ENCODE measurements at regions not wholly inside any gene's neighbourhood (a gene's known extent, or its start where the extent isn't known, plus 50 kb on each side); places are given as distances from the start of the nearest gene placed in this dataset.

GRCh38 chr1:98278055-98278454, 357.2 kb upstream of the DPYD start:
- no peak for DNase-seq

- peak; percentile 29 for DNase-seq
Observed at GRCh38 chr1:98277118-98277517, 356.3 kb upstream of the DPYD start.

GRCh38 chr1:98276514-98276913, 355.7 kb upstream of the DPYD start:
- DNase-seq = peak; percentile 25

GRCh38 chr1:98268316-98268715, 347.5 kb upstream of the DPYD start:
- no peak for DNase-seq

GRCh38 chr1:98267423-98267822, 346.6 kb upstream of the DPYD start:
- DNase-seq = no peak

- DNase-seq = no peak
Observed at GRCh38 chr1:98264727-98265126, 343.9 kb upstream of the DPYD start.

GRCh38 chr1:98260839-98261238, 340.0 kb upstream of the DPYD start:
- DNase-seq = no peak

- no peak for DNase-seq
Observed at GRCh38 chr1:98260412-98260811, 339.6 kb upstream of the DPYD start.

- no peak for DNase-seq
Observed at GRCh38 chr1:98256700-98257099, 335.9 kb upstream of the DPYD start.

GRCh38 chr1:98253145-98253544, 332.3 kb upstream of the DPYD start:
- DNase-seq = no peak

GRCh38 chr1:98251497-98251896, 330.7 kb upstream of the DPYD start:
- no peak for DNase-seq

GRCh38 chr1:98232678-98233077, 311.8 kb upstream of the DPYD start:
- no peak for DNase-seq

- DNase-seq = no peak
Observed at GRCh38 chr1:98222706-98223105, 301.9 kb upstream of the DPYD start.

- DNase-seq = peak; percentile 20
Observed at GRCh38 chr1:98221923-98222322, 301.1 kb upstream of the DPYD start.

GRCh38 chr1:98217601-98218000, 296.8 kb upstream of the DPYD start:
- DNase-seq = no peak

GRCh38 chr1:98216304-98216703, 295.5 kb upstream of the DPYD start:
- no peak for DNase-seq

- no peak for DNase-seq
Observed at GRCh38 chr1:98211271-98211845, 290.5 kb upstream of the DPYD start.

- DNase-seq = no peak
Observed at GRCh38 chr1:98210563-98210962, 289.7 kb upstream of the DPYD start.

GRCh38 chr1:98210064-98210463, 289.2 kb upstream of the DPYD start:
- DNase-seq = no peak

- DNase-seq = no peak
Observed at GRCh38 chr1:98205291-98206017, 284.6 kb upstream of the DPYD start.

- DNase-seq = no peak
Observed at GRCh38 chr1:98203466-98203865, 282.6 kb upstream of the DPYD start.

- no peak for DNase-seq
Observed at GRCh38 chr1:98201666-98202081, 280.8 kb upstream of the DPYD start.

GRCh38 chr1:98197356-98197755, 276.5 kb upstream of the DPYD start:
- DNase-seq = no peak

- DNase-seq = no peak
Observed at GRCh38 chr1:98196012-98196411, 275.2 kb upstream of the DPYD start.

GRCh38 chr1:98188774-98189173, 267.9 kb upstream of the DPYD start:
- no peak for DNase-seq

Data from DMS53 (cell line).